Fibroblast of skin of right biceps (primary cell): ENCODE measurements at regions not wholly inside any gene's neighbourhood (a gene's known extent, or its start where the extent isn't known, plus 50 kb on each side); places are given as distances from the start of the nearest gene placed in this dataset.
"Not testable (repeated sequence)": the region's sequence is repeated elsewhere in the genome, so short reads cannot be mapped to it uniquely, and the experiment has no call there.

Experiments used
- DNase-seq: peaks from one replicate; pipeline ENCODE4 v3.0.0-alpha.2; 2013

GRCh38 chr12:30578426-30578825 is 117.2 kb downstream of the IPO8 start:
- no peak for DNase-seq

DNA sequence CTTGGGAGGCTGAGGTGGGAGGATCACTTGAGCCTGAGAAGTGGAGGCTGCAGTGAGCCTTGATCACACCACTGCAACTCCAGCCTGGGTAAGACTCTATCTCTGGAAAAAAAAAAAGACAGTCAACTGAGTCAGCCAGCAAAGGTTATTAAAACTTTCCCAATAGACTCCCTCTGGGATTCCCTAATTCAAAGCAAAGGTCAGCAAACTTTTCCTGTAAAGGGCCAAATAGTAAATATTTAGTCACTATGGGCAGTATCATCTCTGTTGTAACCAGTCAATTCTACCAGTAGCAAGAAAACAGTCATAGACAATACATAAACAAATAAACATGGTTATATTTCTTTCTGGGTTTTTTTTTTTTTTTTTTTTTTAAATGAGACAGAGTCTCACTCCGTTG is 122.5 kb downstream of the IPO8 start:
- DNase-seq: no peak

DNA sequence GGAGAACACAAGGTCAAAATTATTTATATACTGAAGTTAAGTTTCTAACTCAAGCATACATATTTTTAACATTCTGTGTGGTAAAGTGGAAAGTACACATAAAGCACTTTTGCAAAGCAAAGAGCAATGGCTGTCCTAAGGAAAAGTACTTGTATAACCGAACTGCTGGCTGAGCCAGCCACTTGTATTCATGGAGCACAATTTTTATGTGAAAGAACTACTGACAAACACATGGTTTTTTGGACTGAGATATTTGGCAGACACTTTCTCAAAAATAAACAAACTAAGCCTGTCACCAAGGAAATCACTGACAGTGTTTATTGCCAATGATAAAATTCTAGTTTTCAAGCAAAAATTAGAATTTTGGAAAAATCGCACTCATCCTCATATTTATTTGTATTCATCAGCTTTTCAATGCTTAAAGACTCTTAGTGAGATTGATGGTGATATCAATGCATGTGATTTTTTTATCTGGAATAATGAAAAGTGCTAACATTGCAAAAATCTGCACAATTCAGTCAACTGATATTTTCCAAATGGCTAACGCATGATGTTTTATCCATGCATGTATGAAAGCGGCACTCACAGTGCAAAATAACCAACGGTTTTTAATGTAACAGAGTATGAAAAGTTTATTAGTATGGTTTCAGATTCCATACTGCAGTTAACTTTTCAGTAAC is 125.3 kb downstream of the IPO8 start:
- no peak for DNase-seq

- no peak for DNase-seq
These were observed 126.2 kb downstream of the IPO8 start for GRCh38 chr12:30569426-30569825.

DNA sequence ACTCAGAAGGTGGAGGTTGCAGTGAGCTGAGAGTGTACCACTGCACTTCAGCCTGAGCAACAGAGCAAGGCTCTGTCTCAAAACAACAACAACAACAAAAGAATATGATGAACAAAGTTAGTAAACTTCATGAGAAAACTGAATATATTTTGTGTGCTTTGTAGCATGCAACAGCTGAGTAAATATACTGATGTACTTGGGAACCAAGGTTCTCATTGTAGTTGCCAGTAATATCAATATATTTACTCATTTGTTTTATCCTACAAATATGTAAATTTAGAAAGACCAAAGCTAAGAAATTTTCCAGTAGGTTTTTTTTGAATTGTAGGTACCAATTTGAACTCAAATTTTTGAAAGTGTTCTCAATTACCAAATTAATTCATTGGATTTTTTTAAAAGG is 127.2 kb downstream of the IPO8 start:
- no peak for DNase-seq

DNA sequence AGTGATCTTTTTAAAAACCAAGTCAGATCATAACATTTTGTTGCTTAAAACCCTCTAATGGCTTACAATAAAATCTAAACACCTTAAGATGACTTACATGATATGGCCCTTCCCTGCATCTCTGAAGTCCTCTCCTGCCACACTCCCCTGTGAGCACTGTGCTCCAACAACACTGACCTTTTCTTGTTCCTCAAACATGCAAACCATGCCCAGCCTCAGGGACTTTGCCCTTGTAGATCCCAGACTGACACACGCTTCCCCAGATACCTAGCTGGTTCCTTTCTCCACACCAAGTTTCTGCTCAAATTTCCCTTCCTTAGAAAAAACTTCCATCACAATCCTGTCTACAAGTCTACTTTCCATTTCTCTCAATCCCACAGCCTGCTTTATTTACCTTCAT is 128.6 kb downstream of the IPO8 start:
- no peak for DNase-seq

GRCh38 chr12:30564394-30564793 is 131.3 kb downstream of the IPO8 start:
- DNase-seq: no peak

DNA sequence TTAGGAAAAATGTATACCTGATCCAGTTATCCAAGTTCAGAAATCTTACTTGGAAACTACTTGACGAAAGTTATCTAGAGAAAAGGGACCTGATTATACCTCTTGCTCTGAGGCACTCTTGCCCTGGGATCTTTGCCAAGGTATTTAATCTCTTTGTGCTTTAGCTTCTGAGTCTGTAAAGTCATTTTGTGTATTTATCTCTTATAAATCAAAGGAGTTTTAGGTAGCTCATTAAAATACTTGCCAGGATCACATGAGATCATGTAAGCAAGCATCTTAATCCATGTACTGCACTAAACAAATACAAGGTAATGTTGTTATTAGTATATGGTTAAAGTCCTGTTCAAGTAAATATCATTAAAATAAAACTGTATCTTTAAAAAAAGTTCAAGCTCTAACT is 147.5 kb downstream of the IPO8 start:
- DNase-seq: no peak

- DNase-seq: no peak
These were observed 149.5 kb downstream of the IPO8 start for GRCh38 chr12:30546121-30546520.

GRCh38 chr12:30544704-30545103 is 151.0 kb downstream of the IPO8 start:
- DNase-seq: not testable (repeated sequence)

DNA sequence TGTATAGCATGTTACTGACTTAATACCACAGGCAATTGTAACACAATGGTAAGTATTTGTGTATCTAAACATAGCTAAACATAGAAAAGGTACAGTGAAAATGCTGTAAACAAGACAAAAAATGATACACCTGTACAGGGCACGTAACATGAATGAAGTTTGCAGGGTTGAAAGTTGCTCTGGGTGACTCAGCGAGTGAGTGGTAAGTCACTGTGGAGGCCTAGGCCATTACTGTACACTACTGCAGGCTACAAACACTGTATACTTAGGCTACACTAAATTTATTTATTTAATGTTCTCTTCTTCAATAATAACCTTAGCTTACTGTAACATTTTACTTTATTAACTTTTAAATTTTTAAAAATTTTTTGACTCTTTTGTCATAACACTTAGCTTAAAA is 158.4 kb downstream of the IPO8 start:
- no peak for DNase-seq

DNA sequence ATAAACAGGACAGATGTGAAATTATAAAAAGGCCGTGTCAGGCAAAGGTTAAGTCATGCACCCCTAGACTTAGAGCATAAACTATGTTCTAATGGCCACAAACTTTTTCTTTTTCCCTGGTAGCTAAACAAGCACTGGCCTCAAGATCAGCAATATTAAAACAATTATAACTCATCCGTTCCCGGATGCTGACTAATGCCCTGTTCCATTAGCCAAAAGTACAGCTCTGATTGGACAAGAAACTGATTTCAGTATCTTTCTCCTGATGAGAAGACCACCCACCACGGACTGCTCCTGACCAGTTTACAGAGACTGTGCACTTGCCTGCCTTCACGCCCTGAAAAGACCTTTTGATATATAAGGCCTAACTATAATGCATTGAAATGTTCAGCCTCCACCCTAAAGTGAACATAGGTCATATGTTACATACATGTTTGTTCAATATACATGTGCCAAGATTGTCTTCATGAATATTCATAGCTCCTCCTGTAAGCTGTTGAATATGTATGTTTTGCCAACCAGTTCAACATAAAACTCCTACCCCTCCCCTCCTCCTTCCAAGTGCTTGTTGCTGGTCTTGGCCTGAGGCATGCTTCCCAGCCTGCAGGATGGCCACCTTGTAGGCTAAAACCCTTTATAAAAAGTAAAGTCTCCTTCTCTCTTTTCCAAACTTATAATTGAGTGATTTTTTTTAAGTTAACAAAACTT is 162.0 kb downstream of the IPO8 start:
- peak; percentile 1 for DNase-seq

DNA sequence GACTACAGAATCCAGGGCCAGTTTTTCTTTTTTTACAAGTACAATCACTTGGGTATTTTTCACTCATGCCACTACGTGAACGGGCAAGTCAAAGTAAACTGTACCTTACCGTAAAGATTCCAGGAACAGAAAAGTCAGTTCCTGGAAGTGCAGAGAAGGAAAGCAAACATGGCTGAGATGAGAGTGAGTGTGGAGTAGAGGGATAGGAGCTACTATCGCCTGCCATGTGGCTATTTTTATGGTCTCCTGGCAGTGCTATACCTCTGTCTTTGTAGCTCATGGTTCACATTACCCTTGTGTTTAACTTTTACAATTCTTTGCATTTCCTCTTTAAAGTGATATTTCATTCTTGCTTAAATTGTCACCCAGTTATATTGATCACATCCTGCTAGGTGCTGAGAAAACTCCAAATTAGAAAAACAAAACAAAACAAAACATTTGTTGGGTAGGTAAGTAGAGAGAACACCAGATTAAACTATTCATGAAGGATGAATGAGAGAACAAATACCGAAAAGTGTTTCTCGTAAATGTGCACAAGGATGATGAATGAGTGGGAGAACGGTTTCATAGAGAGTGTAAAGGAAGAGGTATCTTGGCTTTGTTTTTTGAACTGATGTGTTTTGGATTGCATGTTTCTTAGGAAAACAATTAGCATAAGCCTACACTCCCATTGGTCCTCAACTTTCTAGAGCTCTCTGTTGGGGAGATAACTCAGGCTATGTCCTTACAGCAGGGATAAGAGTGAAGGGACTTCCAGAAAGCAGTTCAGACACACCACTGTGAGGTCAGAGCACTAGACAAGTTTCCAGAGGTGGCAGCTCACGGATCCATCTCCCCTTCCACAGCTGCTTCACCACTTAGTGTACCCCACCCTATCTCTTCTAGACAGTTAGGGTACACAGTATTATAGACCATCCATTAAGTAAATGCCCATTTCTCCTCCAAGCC is 163.7 kb downstream of the IPO8 start:
- no peak for DNase-seq

DNA sequence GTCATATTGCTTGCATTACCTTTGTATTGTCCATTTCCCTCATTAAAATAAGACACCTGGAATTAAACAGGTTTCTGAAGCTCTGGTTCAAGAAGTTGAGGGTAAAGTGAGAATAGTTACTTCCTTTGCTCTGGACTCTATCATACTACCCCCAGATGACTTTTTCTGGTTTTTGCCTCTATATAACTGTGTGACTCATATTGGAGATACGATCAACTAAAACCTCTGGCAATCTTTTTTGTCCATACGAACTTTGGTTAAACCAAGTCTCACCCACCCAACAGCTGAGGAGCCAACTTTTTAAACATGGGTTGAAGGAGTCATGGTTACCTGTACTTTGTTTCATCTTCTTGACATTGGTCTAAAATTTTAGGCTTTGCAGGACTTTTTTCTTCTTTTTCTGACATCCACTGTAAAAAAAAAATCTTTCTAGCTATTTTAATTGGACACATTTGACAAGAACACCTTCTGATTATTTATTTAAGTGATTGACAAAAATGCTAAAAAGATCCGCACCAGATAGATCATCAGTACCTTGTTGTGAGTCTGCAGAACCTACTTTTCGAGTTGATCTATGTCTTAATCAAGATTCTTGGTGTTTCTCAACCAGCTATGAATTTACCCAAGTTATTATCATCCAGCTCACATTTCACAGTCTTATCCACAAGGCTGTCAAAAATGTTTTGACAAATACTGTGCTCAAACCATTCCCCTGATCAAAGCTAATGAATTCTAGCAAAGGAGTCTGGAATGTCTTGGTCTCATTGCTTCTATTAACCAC is 166.0 kb downstream of the IPO8 start:
- no peak for DNase-seq

- no peak for DNase-seq
These were observed 170.5 kb downstream of the IPO8 start for GRCh38 chr12:30525171-30525570.

GRCh38 chr12:30520285-30520684 is 175.4 kb downstream of the IPO8 start:
- not testable (repeated sequence) for DNase-seq

GRCh38 chr12:30519535-30519934 is 176.1 kb downstream of the IPO8 start:
- DNase-seq: no peak

DNA sequence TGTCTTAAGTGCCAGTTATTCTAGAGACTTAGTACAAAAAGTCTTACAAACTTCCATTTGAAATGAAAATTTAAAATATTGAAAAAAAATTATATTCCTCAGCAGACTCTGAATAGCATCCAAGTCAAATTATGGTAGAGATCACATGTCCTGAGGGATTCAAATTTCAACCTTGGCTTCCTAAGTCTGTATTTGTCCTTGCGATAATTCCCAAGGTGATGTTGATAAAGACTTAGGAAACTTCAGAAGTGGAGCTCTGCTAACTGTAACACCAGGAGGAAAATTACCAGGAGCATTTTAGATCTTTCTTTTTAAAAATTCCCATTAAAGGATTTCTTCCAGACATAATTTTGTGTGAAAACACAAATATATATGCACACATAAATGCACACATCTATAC is 178.3 kb downstream of the IPO8 start:
- no peak for DNase-seq

DNA sequence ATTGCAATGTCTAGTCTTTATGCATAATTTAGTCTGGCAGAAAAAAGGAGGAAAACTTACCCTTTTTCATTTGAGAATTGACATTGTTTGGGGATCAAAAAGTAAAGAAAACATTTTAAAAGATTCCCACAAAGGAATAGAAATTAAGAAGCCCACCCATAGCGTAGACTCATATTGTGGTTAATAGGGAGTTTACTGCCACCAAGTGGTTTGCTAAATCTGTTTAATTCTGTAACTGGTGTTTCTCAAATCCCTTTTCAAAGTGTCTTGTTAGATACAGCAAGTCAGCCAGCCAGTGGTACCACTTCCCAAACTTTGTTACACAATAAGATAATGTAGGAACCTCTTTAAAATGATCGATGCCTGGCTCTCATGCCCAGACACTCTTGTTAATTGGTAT is 180.3 kb downstream of the IPO8 start:
- peak; percentile 11 for DNase-seq

DNA sequence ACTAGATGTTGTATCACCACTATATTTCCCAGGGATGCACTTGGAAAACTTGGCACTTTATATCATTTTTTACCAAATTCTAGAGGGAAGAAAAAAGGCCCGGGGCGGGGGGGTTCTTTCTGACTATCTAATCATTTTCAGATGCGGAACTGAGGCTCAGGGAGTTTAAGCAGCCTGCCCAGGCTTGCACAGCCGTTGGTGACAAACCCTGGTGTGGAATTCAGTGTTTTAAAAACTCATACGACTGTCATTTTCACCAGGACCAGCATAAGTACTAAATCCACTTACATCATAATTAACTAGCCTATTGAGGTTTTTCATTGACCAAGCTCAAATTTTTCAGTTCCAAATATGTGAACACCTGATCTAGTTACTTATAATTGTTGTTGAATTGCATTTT is 181.0 kb downstream of the IPO8 start:
- DNase-seq: no peak

- no peak for DNase-seq
These were observed 187.3 kb downstream of the IPO8 start for GRCh38 chr12:30508205-30508967.

GRCh38 chr12:30507576-30507975 is 188.1 kb downstream of the IPO8 start:
- no peak for DNase-seq
